ENCODE measurements at regions not wholly inside any gene's neighbourhood (a gene's known extent, or its start where the extent isn't known, plus 50 kb on each side); places are given as distances from the start of the nearest gene placed in this dataset.

- no peak for TF ChIP-seq TRAFD1 (CRISPR knock-in tag; IDR thresholded peaks at IDR 0.05; ENCODE audit: borderline replicate concordance)
- no peak for TF ChIP-seq ZNF7 (CRISPR knock-in tag; IDR thresholded peaks at IDR 0.05)
- TF ChIP-seq PRMT3 (CRISPR knock-in tag; IDR thresholded peaks at IDR 0.05; ENCODE audit: borderline replicate concordance, low read depth), result no peak
- no peak; the same call in 1 of the 2 replicates for TF ChIP-seq SIN3A (IDR thresholded peaks at IDR 0.05; ENCODE audit: borderline replicate concordance, low read depth, low read length)
- TF ChIP-seq SRSF9 (IDR thresholded peaks at IDR 0.05; ENCODE audit: borderline replicate concordance, insufficient read depth, low read depth, low read length, poor library complexity, severe bottlenecking), result no peak
- no peak for TF ChIP-seq PBX3 (CRISPR knock-in tag; IDR thresholded peaks at IDR 0.05; ENCODE audit: borderline replicate concordance)
- no peak for TF ChIP-seq ZBTB2 (CRISPR knock-in tag; IDR thresholded peaks at IDR 0.05; ENCODE audit: low read depth)
- TF ChIP-seq THAP11 (CRISPR knock-in tag; IDR thresholded peaks at IDR 0.05), result peak; percentile 61
- peak; percentile 91 for TF ChIP-seq RXRB (CRISPR knock-in tag; IDR thresholded peaks at IDR 0.05; ENCODE audit: borderline replicate concordance)
- no peak for TF ChIP-seq HDAC6 (IDR thresholded peaks at IDR 0.05; ENCODE audit: low read depth, low read length)
- no peak for TF ChIP-seq ATF5 (CRISPR knock-in tag; IDR thresholded peaks at IDR 0.05; ENCODE audit: low read depth)
- peak; percentile 27; the same call in 1 of the 2 replicates for TF ChIP-seq ZNF580 (CRISPR knock-in tag; IDR thresholded peaks at IDR 0.05; ENCODE audit: borderline replicate concordance, low read depth)
- TF ChIP-seq ZBTB10 (CRISPR knock-in tag; IDR thresholded peaks at IDR 0.05; ENCODE audit: borderline replicate concordance), result no peak
- TF ChIP-seq ZC3H13 (CRISPR knock-in tag; IDR thresholded peaks at IDR 0.05), result no peak
- 0 out of 2 replicates have a peak, but pooled peaks have one; percentile 9 for TF ChIP-seq WIZ (CRISPR knock-in tag; IDR thresholded peaks at IDR 0.05)
- peak; percentile 45; the same call in 1 of the 2 replicates for TF ChIP-seq SMAD3 (CRISPR knock-in tag; IDR thresholded peaks at IDR 0.05)
- TF ChIP-seq MLX (CRISPR knock-in tag; IDR thresholded peaks at IDR 0.05), result peak; percentile 80
- TF ChIP-seq AGO2 (optimal IDR thresholded peaks at IDR 0.05; ENCODE audit: low read depth, low read length), result no peak
- no peak for TF ChIP-seq ZFP36L1 (CRISPR knock-in tag; IDR thresholded peaks at IDR 0.05)
- peak; percentile 78; the same call in 1 of the 2 replicates for TF ChIP-seq MYPOP (CRISPR knock-in tag; IDR thresholded peaks at IDR 0.05)
Observed at GRCh38 chr18:21980744-21981143, 188.6 kb upstream of the GATA6 start (continued).
